WTC11 (cell line): ENCODE measurements at regions not wholly inside any gene's neighbourhood (a gene's known extent, or its start where the extent isn't known, plus 50 kb on each side); places are given as distances from the start of the nearest gene placed in this dataset.

Experiments used
- ATAC-seq: fragments of 200-7000 bp; cut with Tn5 transposase; 2 replicates; pipeline ENCODE4 v1.10.0; 2021; ENCODE audit warnings: mild to moderate bottlenecking, moderate library complexity
- CTCF ChIA-PET: fragments of 300-600 bp; sonication (Branson Sonifier 250); formaldehyde crosslinking; loops from one replicate; lab custom pipeline; 2021; ENCODE audit warnings: antibody characterized with exemption; lab: Charles Lee
- POLR2A ChIA-PET: fragments of 350-600 bp; sonication (Branson Sonifier 250); formaldehyde crosslinking; loops from one replicate; lab custom pipeline; 2021; ENCODE audit warnings: antibody characterized with exemption; lab: Charles Lee
- DNase-seq: peaks from one replicate; pipeline ENCODE4 v3.0.0; 2021; ENCODE audit warnings: low spot score
- H3K27ac Mint-ChIP-seq: 2 replicates; pipeline ENCODE4 v1.8.0; 2021; ENCODE audit warnings: mixed read lengths
- H3K27me3 Mint-ChIP-seq: 2 replicates; pipeline ENCODE4 v1.8.0; 2021; ENCODE audit warnings: low read depth, mild to moderate bottlenecking, moderate library complexity, mixed read lengths
- H3K36me3 Mint-ChIP-seq: 2 replicates; pipeline ENCODE4 v1.8.0; 2021; ENCODE audit warnings: mixed read lengths
- H3K4me1 Mint-ChIP-seq: 2 replicates; pipeline ENCODE4 v1.8.0; 2022; ENCODE audit warnings: mixed read lengths
- H3K4me3 Mint-ChIP-seq: 2 replicates; pipeline ENCODE4 v1.8.0; 2021; ENCODE audit warnings: mild to moderate bottlenecking, moderate library complexity, mixed read lengths
- H3K9me3 Mint-ChIP-seq: 2 replicates; pipeline ENCODE4 v1.8.0; 2021; ENCODE audit warnings: mixed read lengths
- AFF4 ChIP-seq: sonication (generic); formaldehyde crosslinking; IDR thresholded peaks from 2 replicates; pipeline ENCODE4 v1.8.1; 2023; ENCODE audit warnings: mild to moderate bottlenecking, missing genetic modification reagents, borderline replicate concordance
- ARID4B ChIP-seq: sonication (generic); formaldehyde crosslinking; IDR thresholded peaks from 2 replicates; pipeline ENCODE4 v1.8.0; 2023; ENCODE audit warnings: missing genetic modification reagents, mild to moderate bottlenecking, borderline replicate concordance
- E2F1 ChIP-seq: sonication (generic); formaldehyde crosslinking; IDR thresholded peaks from 2 replicates; pipeline ENCODE4 v1.8.0; 2022; ENCODE audit warnings: mild to moderate bottlenecking, missing genetic modification reagents
- ELF4 ChIP-seq: sonication (generic); formaldehyde crosslinking; IDR thresholded peaks from 2 replicates; pipeline ENCODE4 v1.8.1; 2022; ENCODE audit warnings: low read depth, mild to moderate bottlenecking, moderate library complexity, missing genetic modification reagents
- FOXK1 ChIP-seq: sonication (generic); formaldehyde crosslinking; IDR thresholded peaks from 2 replicates; pipeline ENCODE4 v1.8.0; 2022; ENCODE audit warnings: mild to moderate bottlenecking, moderate library complexity, missing genetic modification reagents
- GTF2I ChIP-seq: fragments of 250-450 bp; sonication (Bioruptor Pico); conservative IDR thresholded peaks from 2 replicates; pipeline ENCODE4 v1.4.0; 2021; ENCODE audit warnings: mild to moderate bottlenecking
- JAZF1 ChIP-seq: fragments of 250-450 bp; sonication (Bioruptor Pico); IDR thresholded peaks from 2 replicates; pipeline ENCODE4 v1.9.0; 2021; ENCODE audit warnings: moderate library complexity, mild to moderate bottlenecking, inconsistent platforms
- MXD4 ChIP-seq: fragments of 250-450 bp; sonication (Bioruptor Pico); IDR thresholded peaks from 2 replicates; pipeline ENCODE4 v1.8.0; 2021; ENCODE audit warnings: mild to moderate bottlenecking, moderate library complexity, borderline replicate concordance
- NR1H2 ChIP-seq: sonication (generic); formaldehyde crosslinking; IDR thresholded peaks from 2 replicates; pipeline ENCODE4 v1.9.0; 2021; ENCODE audit warnings: mild to moderate bottlenecking, moderate library complexity, missing genetic modification reagents
- NR2C2 ChIP-seq: sonication (generic); formaldehyde crosslinking; IDR thresholded peaks from 2 replicates; pipeline ENCODE4 v1.8.0; 2022; ENCODE audit warnings: mild to moderate bottlenecking, missing genetic modification reagents
- OVOL2 ChIP-seq: fragments of 250-450 bp; sonication (Bioruptor Pico); IDR thresholded peaks from 2 replicates; pipeline ENCODE4 v1.9.0; 2021; ENCODE audit warnings: mild to moderate bottlenecking, borderline replicate concordance
- PRRX2 ChIP-seq: fragments of 250-450 bp; sonication (Bioruptor Pico); IDR thresholded peaks from 2 replicates; pipeline ENCODE4 v1.8.0; 2021; ENCODE audit warnings: mild to moderate bottlenecking
- RELA ChIP-seq: sonication (generic); formaldehyde crosslinking; IDR thresholded peaks from 2 replicates; pipeline ENCODE4 v1.8.1; 2022; ENCODE audit warnings: missing genetic modification reagents, mild to moderate bottlenecking, borderline replicate concordance
- TF ChIP-seq, protein P1 (sequence below): sonication (generic); formaldehyde crosslinking; IDR thresholded peaks from 2 replicates; pipeline ENCODE4 v1.8.0; 2022; ENCODE audit warnings: missing genetic modification reagents
- TF ChIP-seq, protein P2 (sequence below): sonication (generic); formaldehyde crosslinking; IDR thresholded peaks from 2 replicates; pipeline ENCODE4 v1.8.1; 2023; ENCODE audit warnings: mild to moderate bottlenecking, missing genetic modification reagents
- TF ChIP-seq, protein P3 (sequence below): sonication (generic); formaldehyde crosslinking; IDR thresholded peaks from 2 replicates; pipeline ENCODE4 v1.8.1; 2023; ENCODE audit warnings: mild to moderate bottlenecking, missing genetic modification reagents

GRCh38 chr9:94160594-94161501 lies 76.6 kb downstream of the PTPDC1 start:
- POLR2A ChIA-PET, result no interaction called here
- Mint-ChIP-seq H3K27me3 (peaks cover 4% of the 10 kb centered on the region; the same call in 1 of the 2 replicates), H3K4me3 (no peak overlapping the region), H3K27ac (no peak overlapping the region), H3K4me1 (0 out of 2 replicates have a peak, but pooled peaks cover 10% of the 10 kb centered on the region), H3K9me3 (peaks cover 3% of the 10 kb centered on the region; the same call in 1 of the 2 replicates), H3K36me3 (no peaks in the 10 kb centered on the region)
- no peak for TF ChIP-seq GTF2I (CRISPR knock-in tag)
- no peak for TF ChIP-seq OVOL2 (CRISPR knock-in tag)
- TF ChIP-seq RELA (CRISPR knock-in tag), result no peak
- TF ChIP-seq FOXK1, result no peak
- TF ChIP-seq NR2C2 (CRISPR knock-in tag), result no peak
- TF ChIP-seq, protein P1, sequence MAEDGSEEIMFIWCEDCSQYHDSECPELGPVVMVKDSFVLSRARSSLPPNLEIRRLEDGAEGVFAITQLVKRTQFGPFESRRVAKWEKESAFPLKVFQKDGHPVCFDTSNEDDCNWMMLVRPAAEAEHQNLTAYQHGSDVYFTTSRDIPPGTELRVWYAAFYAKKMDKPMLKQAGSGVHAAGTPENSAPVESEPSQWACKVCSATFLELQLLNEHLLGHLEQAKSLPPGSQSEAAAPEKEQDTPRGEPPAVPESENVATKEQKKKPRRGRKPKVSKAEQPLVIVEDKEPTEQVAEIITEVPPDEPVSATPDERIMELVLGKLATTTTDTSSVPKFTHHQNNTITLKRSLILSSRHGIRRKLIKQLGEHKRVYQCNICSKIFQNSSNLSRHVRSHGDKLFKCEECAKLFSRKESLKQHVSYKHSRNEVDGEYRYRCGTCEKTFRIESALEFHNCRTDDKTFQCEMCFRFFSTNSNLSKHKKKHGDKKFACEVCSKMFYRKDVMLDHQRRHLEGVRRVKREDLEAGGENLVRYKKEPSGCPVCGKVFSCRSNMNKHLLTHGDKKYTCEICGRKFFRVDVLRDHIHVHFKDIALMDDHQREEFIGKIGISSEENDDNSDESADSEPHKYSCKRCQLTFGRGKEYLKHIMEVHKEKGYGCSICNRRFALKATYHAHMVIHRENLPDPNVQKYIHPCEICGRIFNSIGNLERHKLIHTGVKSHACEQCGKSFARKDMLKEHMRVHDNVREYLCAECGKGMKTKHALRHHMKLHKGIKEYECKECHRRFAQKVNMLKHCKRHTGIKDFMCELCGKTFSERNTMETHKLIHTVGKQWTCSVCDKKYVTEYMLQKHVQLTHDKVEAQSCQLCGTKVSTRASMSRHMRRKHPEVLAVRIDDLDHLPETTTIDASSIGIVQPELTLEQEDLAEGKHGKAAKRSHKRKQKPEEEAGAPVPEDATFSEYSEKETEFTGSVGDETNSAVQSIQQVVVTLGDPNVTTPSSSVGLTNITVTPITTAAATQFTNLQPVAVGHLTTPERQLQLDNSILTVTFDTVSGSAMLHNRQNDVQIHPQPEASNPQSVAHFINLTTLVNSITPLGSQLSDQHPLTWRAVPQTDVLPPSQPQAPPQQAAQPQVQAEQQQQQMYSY (CRISPR knock-in tag), result no peak
- TF ChIP-seq, protein P2, sequence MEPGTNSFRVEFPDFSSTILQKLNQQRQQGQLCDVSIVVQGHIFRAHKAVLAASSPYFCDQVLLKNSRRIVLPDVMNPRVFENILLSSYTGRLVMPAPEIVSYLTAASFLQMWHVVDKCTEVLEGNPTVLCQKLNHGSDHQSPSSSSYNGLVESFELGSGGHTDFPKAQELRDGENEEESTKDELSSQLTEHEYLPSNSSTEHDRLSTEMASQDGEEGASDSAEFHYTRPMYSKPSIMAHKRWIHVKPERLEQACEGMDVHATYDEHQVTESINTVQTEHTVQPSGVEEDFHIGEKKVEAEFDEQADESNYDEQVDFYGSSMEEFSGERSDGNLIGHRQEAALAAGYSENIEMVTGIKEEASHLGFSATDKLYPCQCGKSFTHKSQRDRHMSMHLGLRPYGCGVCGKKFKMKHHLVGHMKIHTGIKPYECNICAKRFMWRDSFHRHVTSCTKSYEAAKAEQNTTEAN (CRISPR knock-in tag), result no peak
- no peak for TF ChIP-seq JAZF1
- TF ChIP-seq PRRX2, result no peak
- TF ChIP-seq ELF4 (CRISPR knock-in tag), result no peak
- TF ChIP-seq, protein P3, sequence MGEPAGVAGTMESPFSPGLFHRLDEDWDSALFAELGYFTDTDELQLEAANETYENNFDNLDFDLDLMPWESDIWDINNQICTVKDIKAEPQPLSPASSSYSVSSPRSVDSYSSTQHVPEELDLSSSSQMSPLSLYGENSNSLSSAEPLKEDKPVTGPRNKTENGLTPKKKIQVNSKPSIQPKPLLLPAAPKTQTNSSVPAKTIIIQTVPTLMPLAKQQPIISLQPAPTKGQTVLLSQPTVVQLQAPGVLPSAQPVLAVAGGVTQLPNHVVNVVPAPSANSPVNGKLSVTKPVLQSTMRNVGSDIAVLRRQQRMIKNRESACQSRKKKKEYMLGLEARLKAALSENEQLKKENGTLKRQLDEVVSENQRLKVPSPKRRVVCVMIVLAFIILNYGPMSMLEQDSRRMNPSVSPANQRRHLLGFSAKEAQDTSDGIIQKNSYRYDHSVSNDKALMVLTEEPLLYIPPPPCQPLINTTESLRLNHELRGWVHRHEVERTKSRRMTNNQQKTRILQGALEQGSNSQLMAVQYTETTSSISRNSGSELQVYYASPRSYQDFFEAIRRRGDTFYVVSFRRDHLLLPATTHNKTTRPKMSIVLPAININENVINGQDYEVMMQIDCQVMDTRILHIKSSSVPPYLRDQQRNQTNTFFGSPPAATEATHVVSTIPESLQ (CRISPR knock-in tag), result no peak
- TF ChIP-seq NR1H2 (CRISPR knock-in tag), result no peak
- no peak for TF ChIP-seq MXD4 (CRISPR knock-in tag)
- TF ChIP-seq E2F1 (CRISPR knock-in tag), result no peak
- no peak for TF ChIP-seq ARID4B (CRISPR knock-in tag)
- TF ChIP-seq AFF4 (CRISPR knock-in tag), result no peak
- CTCF ChIA-PET, result interaction anchor here (0.9 to 1.7 kb wide), 10 partner anchors 9 to 195 kb away, joined by 3 to 15 read pairs (median 3); no protein-coding TSS in a partner anchor
- DNase-seq (no peak), ATAC-seq (no peak)
